IMR-90 (cell line): ENCODE measurements at regions not wholly inside any gene's neighbourhood (a gene's known extent, or its start where the extent isn't known, plus 50 kb on each side); places are given as distances from the start of the nearest gene placed in this dataset.

Experiments used
- ATAC-seq: fragments of 200-7000 bp; cut with Tn5 transposase; 2 replicates; pipeline ENCODE4 v1.9.1; 2020; ENCODE audit warnings: low read depth, mild to moderate bottlenecking, moderate library complexity
- BruUV-seq: library from RNA; stranded (reverse); fragments of 400-500 nt; replicated peaks from 2 replicates; lab custom pipeline; 2021; lab: Mats Ljungman, UMichigan
- CTCF ChIA-PET: fragments of 300-600 bp; formaldehyde crosslinking; extraction: SDS; loops from one replicate; lab custom pipeline; 2021; ENCODE audit warnings: antibody characterized with exemption; lab: Yijun Ruan, JAX
- POLR2A ChIA-PET: fragments of 300-600 bp; sonication (Branson Sonifier 250); formaldehyde crosslinking; loops from one replicate; lab custom pipeline; 2022; ENCODE audit warnings: antibody characterized with exemption; ENCODE audit not compliant: unreplicated experiment; lab: Charles Lee
- DNase-seq: peaks from one replicate; pipeline ENCODE4 v3.0.0; 2013
- H2AFZ ChIP-seq: replicated peaks from 2 replicates; pipeline ENCODE3; 2013; ENCODE audit warnings: low read length, mild to moderate bottlenecking; ENCODE audit not compliant: poor library complexity
- H2AK5ac ChIP-seq: 2 replicates; pipeline ENCODE4 v1.6.1; 2013; ENCODE audit warnings: low read depth, low read length, inconsistent platforms
- H2AK9ac ChIP-seq: replicated peaks from 2 replicates; pipeline ENCODE3; 2013; ENCODE audit warnings: mild to moderate bottlenecking, low read depth, low read length, moderate library complexity; ENCODE audit not compliant: poor library complexity
- H2BK120ac ChIP-seq: 2 replicates; pipeline ENCODE4 v1.6.1; 2013; ENCODE audit warnings: low read depth, low read length, inconsistent platforms
- H2BK15ac ChIP-seq: 3 replicates; pipeline ENCODE4 v1.6.1; 2013; ENCODE audit warnings: low read depth, low read length, inconsistent platforms
- H2BK20ac ChIP-seq: 2 replicates; pipeline ENCODE4 v1.6.1; 2013; ENCODE audit warnings: low read depth, mild to moderate bottlenecking, inconsistent platforms, low read length, moderate library complexity
- H2BK5ac ChIP-seq: 2 replicates; pipeline ENCODE4 v1.6.1; 2013; ENCODE audit warnings: mild to moderate bottlenecking, low read depth, low read length, inconsistent platforms; ENCODE audit not compliant: poor library complexity, severe bottlenecking
- H3K14ac ChIP-seq: replicated peaks from 2 replicates; pipeline ENCODE4 v1.6.1; 2013; ENCODE audit warnings: low read depth, low read length, inconsistent platforms
- H3K18ac ChIP-seq: 2 replicates; pipeline ENCODE4 v1.6.1; 2013; ENCODE audit warnings: low read depth, low read length, control low read depth
- H3K23ac ChIP-seq: 2 replicates; pipeline ENCODE4 v1.6.1; 2013; ENCODE audit warnings: low read depth, low read length, inconsistent platforms
- H3K27ac ChIP-seq: 2 replicates; pipeline ENCODE4 v1.5.1; 2013; ENCODE audit warnings: mild to moderate bottlenecking, control low read depth, low read length; ENCODE audit not compliant: insufficient read depth
- H3K27me3 ChIP-seq: 2 replicates; pipeline ENCODE4 v1.6.1; 2013; ENCODE audit warnings: low read length; ENCODE audit not compliant: control insufficient read depth, insufficient read depth
- H3K36me3 ChIP-seq: 2 replicates; pipeline ENCODE4 v1.6.1; 2013; ENCODE audit warnings: low read length, mixed read lengths; ENCODE audit not compliant: control insufficient read depth, insufficient read depth
- H3K4ac ChIP-seq: 2 replicates; pipeline ENCODE4 v1.6.1; 2013; ENCODE audit warnings: low read depth, low read length, inconsistent platforms
- H3K4me1 ChIP-seq: 2 replicates; pipeline ENCODE4 v1.6.1; 2013; ENCODE audit warnings: low read length, mixed read lengths; ENCODE audit not compliant: control insufficient read depth, insufficient read depth
- H3K4me2 ChIP-seq: 2 replicates; pipeline ENCODE4 v1.6.1; 2013; ENCODE audit warnings: low read depth, mild to moderate bottlenecking, control low read depth, low read length, moderate library complexity
- H3K4me3 ChIP-seq: 2 replicates; pipeline ENCODE4 v1.5.1; 2013; ENCODE audit warnings: low read depth, mild to moderate bottlenecking, control low read depth, low read length, moderate library complexity; ENCODE audit not compliant: insufficient read depth
- H3K56ac ChIP-seq: 2 replicates; pipeline ENCODE4 v1.6.1; 2013; ENCODE audit warnings: low read length, inconsistent platforms; ENCODE audit not compliant: insufficient read depth; ENCODE audit errors: extremely low read depth
- H3K79me1 ChIP-seq, 2 experiments: 2 replicates each; pipeline ENCODE4 v1.6.1; 2013; ENCODE audit warnings: low read length in 2 of 2, inconsistent platforms in 1 of 2, low read depth in 1 of 2
- H3K9ac ChIP-seq: 2 replicates; pipeline ENCODE4 v1.6.1; 2013; ENCODE audit warnings: low read depth, low read length, control low read depth
- H3K9me1 ChIP-seq: 2 replicates; pipeline ENCODE4 v1.6.1; 2013; ENCODE audit warnings: low read length, inconsistent platforms; ENCODE audit not compliant: insufficient read depth
- H3K9me3 ChIP-seq: 2 replicates; pipeline ENCODE4 v1.6.1; 2013; ENCODE audit warnings: low read length; ENCODE audit not compliant: control insufficient read depth, insufficient read depth
- H4K20me1 ChIP-seq: 2 replicates; pipeline ENCODE4 v1.6.1; 2013; ENCODE audit warnings: low read length, inconsistent platforms; ENCODE audit not compliant: insufficient read depth
- H4K5ac ChIP-seq: 2 replicates; pipeline ENCODE4 v1.6.1; 2013; ENCODE audit warnings: mild to moderate bottlenecking, low read depth, low read length, control low read depth
- H4K8ac ChIP-seq, 2 experiments: 2 replicates each; pipeline ENCODE4 v1.6.1; 2013; ENCODE audit warnings: low read depth in 2 of 2, low read length in 2 of 2, control low read depth in 1 of 2, inconsistent platforms in 1 of 2
- H4K91ac ChIP-seq: 2 replicates; pipeline ENCODE4 v1.6.1; 2013; ENCODE audit warnings: low read depth, low read length, inconsistent platforms; ENCODE audit not compliant: insufficient read depth
- CEBPB ChIP-seq: IDR thresholded peaks from 2 replicates; pipeline ENCODE4 v1.6.1; 2012; ENCODE audit warnings: low read depth, low read length, improper control_type of control experiment
- CHD1 ChIP-seq: IDR thresholded peaks from 2 replicates; pipeline ENCODE4 v1.6.1; 2012; ENCODE audit warnings: low read depth, low read length, improper control_type of control experiment
- CTCF ChIP-seq: conservative IDR thresholded peaks from 2 replicates; pipeline ENCODE4 v1.5.1; 2012; ENCODE audit warnings: mild to moderate bottlenecking, low read depth, low read length, improper control_type of control experiment
- ELK1 ChIP-seq: fragments of 150-350 bp; IDR thresholded peaks from 2 replicates; pipeline ENCODE4 v1.6.1; 2016; ENCODE audit warnings: low read depth, mild to moderate bottlenecking, low read length, moderate library complexity, borderline replicate concordance
- FOS ChIP-seq: fragments of 150-350 bp; IDR thresholded peaks from 2 replicates; pipeline ENCODE4 v1.6.1; 2016; ENCODE audit warnings: low read depth, low read length
- MAFK ChIP-seq: IDR thresholded peaks from 2 replicates; pipeline ENCODE4 v1.6.1; 2012; ENCODE audit warnings: low read depth, low read length, improper control_type of control experiment
- MXI1 ChIP-seq: IDR thresholded peaks from 2 replicates; pipeline ENCODE4 v1.6.1; 2012; ENCODE audit warnings: low read depth, mild to moderate bottlenecking, low read length, moderate library complexity, borderline replicate concordance
- NFE2L2 ChIP-seq: fragments of 150-350 bp; IDR thresholded peaks from 2 replicates; pipeline ENCODE4 v1.6.1; 2016; ENCODE audit warnings: low read depth, mild to moderate bottlenecking, low read length
- RAD21 ChIP-seq: IDR thresholded peaks from 2 replicates; pipeline ENCODE4 v1.6.1; 2012; ENCODE audit warnings: low read length, improper control_type of control experiment
- RCOR1 ChIP-seq: IDR thresholded peaks from 2 replicates; pipeline ENCODE4 v1.6.1; 2012; ENCODE audit warnings: mild to moderate bottlenecking, low read length, improper control_type of control experiment; ENCODE audit not compliant: insufficient replicate concordance
- RFX5 ChIP-seq: IDR thresholded peaks from 2 replicates; pipeline ENCODE4 v1.8.0; 2012; ENCODE audit warnings: low read depth, mild to moderate bottlenecking, low read length, moderate library complexity
- WGBS, 2 experiments: methylation state at CpG; one replicate each; pipeline versions ENCODE4 v1.1.5 to v1.1.7; 2013; ENCODE audit warnings: missing lambda C conversion rate in 2 of 2; ENCODE audit not compliant: insufficient read length in 1 of 2; ENCODE audit errors: extremely low coverage in 2 of 2; 5-methylcytosine and 5-hydroxymethylcytosine counted together
- dilution Hi-C: fragments of 300-500 bp; cut with HindIII; formaldehyde crosslinking; loops from one replicate; pipeline ENCODE4 v1.14.3; 2018; ENCODE audit warnings: low sequenced_read_pairs; ENCODE audit not compliant: unreplicated experiment
- in situ Hi-C: fragments of 300-500 bp; cut with MboI; formaldehyde crosslinking; loops from 3 replicates; pipeline ENCODE4 v1.14.3; 2019; ENCODE audit warnings: low sequenced_read_pairs, inconsistent platforms, mixed read lengths
- intact Hi-C: fragments of 100-400 bp; cut with micrococcal nuclease; formaldehyde crosslinking; loops from 2 replicates; pipeline ENCODE4 v1.10.0; 2022

- in situ Hi-C loops: loop anchor here (10.0 kb wide), 1 partner anchor 353 kb away; no protein-coding TSS in a partner anchor
These were observed 346.1 kb downstream of the CYP26B1 start for GRCh38 chr2:71801556-71801955.

More at GRCh38 chr2:71801556-71801955, 346.1 kb downstream of the CYP26B1 start:
- no peak overlapping the region for H3K4me2 ChIP-seq
- H3K27ac ChIP-seq: no peak overlapping the region
- POLR2A ChIA-PET: no interaction called here
- no peak overlapping the region for H2BK15ac ChIP-seq
- H2BK120ac ChIP-seq: no peak overlapping the region
- no peak overlapping the region for H2BK20ac ChIP-seq
- TF ChIP-seq MAFK (no peak), CEBPB (no peak), ELK1 (no peak), NFE2L2 (no peak), CTCF (no peak), RAD21 (no peak), MXI1 (no peak), RCOR1 (no peak), CHD1 (no peak), FOS (no peak), RFX5 (no peak)
- H2AK9ac ChIP-seq: no peak overlapping the region
- no peaks in the 10 kb centered on the region for H3K36me3 ChIP-seq
- H3K23ac ChIP-seq: no peak overlapping the region
- intact Hi-C loops (no loop called here), dilution Hi-C loops (no loop called here)
- H3K56ac ChIP-seq: no peak overlapping the region
- peaks cover 31% of the 10 kb centered on the region for H3K27me3 ChIP-seq
- WGBS, 2 experiments: 80% methylated on average over 1 of the region's 3 CpGs; no CpG with 5 or more reads in 1 of the 2 experiments
- CTCF ChIA-PET: interaction anchor here (0.9 to 1.7 kb wide), 4 partner anchors 10 to 781 kb away, joined by 3 read pairs; no protein-coding TSS in a partner anchor
- no peaks in the 10 kb centered on the region for H3K79me1 ChIP-seq
- DNase-seq (no peak), ATAC-seq (no peak)
- H3K9me3 ChIP-seq: no peaks in the 10 kb centered on the region
- H4K20me1 ChIP-seq: no peaks in the 10 kb centered on the region
- no peak overlapping the region for H4K8ac ChIP-seq
- H3K4ac ChIP-seq: no peak overlapping the region
- no peak overlapping the region for H2BK5ac ChIP-seq
- no peak overlapping the region for H3K18ac ChIP-seq
- BruUV-seq: no TSS peak
- H2AFZ ChIP-seq: no peak overlapping the region
- H3K9ac ChIP-seq: no peak overlapping the region
- no peak overlapping the region for H2AK5ac ChIP-seq
- H4K5ac ChIP-seq: no peak overlapping the region
- no peaks in the 10 kb centered on the region for H3K9me1 ChIP-seq
- H3K4me3 ChIP-seq: no peak overlapping the region
- H3K4me1 ChIP-seq: peaks cover 3% of the 10 kb centered on the region; the same call in 1 of the 2 replicates
- H3K14ac ChIP-seq: no peak overlapping the region
- no peak overlapping the region for H4K91ac ChIP-seq
